A549 (cell line): ENCODE measurements at regions not wholly inside any gene's neighbourhood (a gene's known extent, or its start where the extent isn't known, plus 50 kb on each side); places are given as distances from the start of the nearest gene placed in this dataset.

Experiments used
- ATAC-seq, 2 experiments: fragments of 200-7000 bp in 1 of 2; fragments of >200 bp in 1 of 2; cut with Nextera tagmentation in 1 of 2; cut with Tn5 transposase in 1 of 2; 3 replicates each; pipeline versions ENCODE4 v1.8.0 to v1.9.1; 2018 to 2020; ENCODE audit warnings: mild to moderate bottlenecking in 1 of 2, moderate library complexity in 1 of 2
- CTCF ChIA-PET: fragments of 300-600 bp; sonication (Branson Sonifier 250); formaldehyde crosslinking; extraction: SDS; loops from one replicate; lab custom pipeline; 2021; ENCODE audit warnings: antibody characterized with exemption, inconsistent platforms; lab: Yijun Ruan, JAX
- POLR2A ChIA-PET: fragments of 350-600 bp; formaldehyde crosslinking; extraction: SDS; loops from one replicate; lab custom pipeline; 2021; ENCODE audit warnings: antibody characterized with exemption, inconsistent platforms; lab: Yijun Ruan, JAX
- DNase-seq, 2 experiments: peaks; one replicate each; pipeline versions ENCODE4 v3.0.0 to v3.0.0-alpha.2; 2011 to 2016; ENCODE audit warnings: low read depth in 1 of 2, low spot score in 1 of 2
- FAIRE-seq: peaks from 2 replicates; lab custom pipeline; 2011; peaks lifted over from hg19 to GRCh38; lab: Jason Lieb, UNC
- H3K27ac ChIP-seq, 2 experiments: fragments of >200 bp; sonication (Bioruptor Twin); formaldehyde crosslinking; 3 replicates each; pipeline ENCODE4 v1.5.1; 2016 to 2017
- H3K4me1 ChIP-seq: fragments of >200 bp; sonication (Bioruptor Twin); formaldehyde crosslinking; 3 replicates; pipeline ENCODE4 v1.6.1; 2016
- H3K4me2 ChIP-seq: fragments of >200 bp; sonication (Bioruptor Twin); formaldehyde crosslinking; 3 replicates; pipeline ENCODE4 v1.6.1; 2016
- H3K4me3 ChIP-seq: fragments of >200 bp; sonication (Bioruptor Twin); formaldehyde crosslinking; 3 replicates; pipeline ENCODE4 v1.5.1; 2016
- H3K9me3 ChIP-seq: fragments of >200 bp; sonication (Bioruptor Twin); formaldehyde crosslinking; 3 replicates; pipeline ENCODE4 v1.6.1; 2016
- ATOH8 ChIP-seq: fragments of 250-450 bp; sonication (Bioruptor Pico); IDR thresholded peaks from 2 replicates; pipeline ENCODE4 v1.5.0; 2020; ENCODE audit warnings: low read depth, mild to moderate bottlenecking, moderate library complexity
- BCL3 ChIP-seq: fragments of >200 bp; sonication (Bioruptor Twin); formaldehyde crosslinking; IDR thresholded peaks from 3 replicates; pipeline ENCODE4 v1.6.1; 2016
- CEBPB ChIP-seq, 2 experiments: fragments of >200 bp in 1 of 2; sonication (Bioruptor Twin) in 1 of 2; formaldehyde crosslinking in 1 of 2; IDR thresholded peaks; 2 replicates each; pipeline ENCODE4 v1.6.1; 2012 to 2016
- CHD2 ChIP-seq: fragments of 150-350 bp; IDR thresholded peaks from 2 replicates; pipeline ENCODE4 v1.6.1; 2014; ENCODE audit warnings: low read length; ENCODE audit not compliant: partially characterized antibody
- E2F6 ChIP-seq: IDR thresholded peaks from 2 replicates; pipeline ENCODE4 v1.6.1; 2012; ENCODE audit warnings: low read depth, borderline replicate concordance
- EHF ChIP-seq: fragments of 250-450 bp; sonication (Bioruptor Pico); IDR thresholded peaks from 2 replicates; pipeline ENCODE4 v1.5.0; 2020; ENCODE audit warnings: mild to moderate bottlenecking
- HDAC2 ChIP-seq: fragments of 200-600 bp; sonication (generic); IDR thresholded peaks from 2 replicates; pipeline ENCODE4 v1.6.1; 2016
- HMGXB4 ChIP-seq: fragments of 250-450 bp; sonication (Bioruptor Pico); IDR thresholded peaks from 2 replicates; pipeline ENCODE4 v1.5.0; 2021; ENCODE audit warnings: mild to moderate bottlenecking, moderate library complexity, borderline replicate concordance
- HOXB5 ChIP-seq: fragments of 250-450 bp; sonication (Bioruptor Pico); IDR thresholded peaks from 2 replicates; pipeline ENCODE4 v1.5.0; 2020; ENCODE audit warnings: mild to moderate bottlenecking, moderate library complexity
- JUNB ChIP-seq: fragments of >200 bp; sonication (Bioruptor Twin); formaldehyde crosslinking; IDR thresholded peaks from 2 replicates; pipeline ENCODE4 v1.6.1; 2016
- MAFK ChIP-seq: fragments of 450-650 bp; IDR thresholded peaks from 2 replicates; pipeline ENCODE4 v1.6.1; 2014; ENCODE audit not compliant: partially characterized antibody
- MYC ChIP-seq: IDR thresholded peaks from 2 replicates; pipeline ENCODE4 v1.6.1; 2012; ENCODE audit warnings: mild to moderate bottlenecking, inconsistent platforms, low read length, improper control_type of control experiment, borderline replicate concordance
- NPAS2 ChIP-seq: fragments of 250-450 bp; sonication (Bioruptor Pico); IDR thresholded peaks from 2 replicates; pipeline ENCODE4 v1.8.0; 2022; ENCODE audit warnings: mild to moderate bottlenecking, moderate library complexity, borderline replicate concordance
- NR3C1 ChIP-seq: fragments of >200 bp; sonication (Bioruptor Twin); formaldehyde crosslinking; IDR thresholded peaks from 3 replicates; pipeline ENCODE4 v1.6.1; 2017
- POLR2A ChIP-seq: IDR thresholded peaks from 2 replicates; pipeline ENCODE4 v1.6.1; 2012; ENCODE audit warnings: mild to moderate bottlenecking, low read length
- POLR2AphosphoS2 ChIP-seq: conservative IDR thresholded peaks from 2 replicates; pipeline ENCODE4 v1.6.1; 2012; ENCODE audit warnings: low read length, improper control_type of control experiment, inconsistent platforms
- RCOR1 ChIP-seq: fragments of 150-350 bp; IDR thresholded peaks from 2 replicates; pipeline ENCODE4 v1.6.1; 2014; ENCODE audit warnings: antibody characterized with exemption, low read length, low read depth
- REST ChIP-seq: fragments of 200-600 bp; sonication (generic); IDR thresholded peaks from 2 replicates; pipeline ENCODE4 v1.6.1; 2016; ENCODE audit warnings: antibody characterized with exemption, mild to moderate bottlenecking, moderate library complexity
- TFCP2L1 ChIP-seq: fragments of 250-450 bp; sonication (Bioruptor Pico); IDR thresholded peaks from 2 replicates; pipeline ENCODE4 v1.5.0; 2021; ENCODE audit warnings: mild to moderate bottlenecking
- USF2 ChIP-seq: fragments of 450-650 bp; IDR thresholded peaks from 2 replicates; pipeline ENCODE4 v1.6.1; 2014; ENCODE audit warnings: antibody characterized with exemption
- ZC3H11A ChIP-seq: fragments of 450-650 bp; IDR thresholded peaks from 2 replicates; pipeline ENCODE4 v1.6.1; 2014; ENCODE audit warnings: antibody characterized with exemption, mild to moderate bottlenecking
- ZNF302 ChIP-seq: fragments of 250-450 bp; sonication (Bioruptor Pico); IDR thresholded peaks from 2 replicates; pipeline ENCODE4 v1.9.0; 2021; ENCODE audit warnings: inconsistent platforms, mild to moderate bottlenecking, moderate library complexity
- ZSCAN20 ChIP-seq: fragments of 250-450 bp; sonication (Bioruptor Pico); IDR thresholded peaks from 2 replicates; pipeline ENCODE4 v1.8.0; 2022; ENCODE audit warnings: mild to moderate bottlenecking, moderate library complexity
- WGBS: methylation state at CpG from one replicate; pipeline ENCODE4 v1.1.6; 2017; ENCODE audit errors: missing lambda C conversion rate; 5-methylcytosine and 5-hydroxymethylcytosine counted together

GRCh38 chr4:176927117-176927516, 134.4 kb upstream of the VEGFC start:
- Histone ChIP-seq H3K4me2 (peak overlapping the region; percentile 50; the same call in 2 of the 3 replicates), H3K9me3 (no peaks in the 10 kb centered on the region), H3K4me1 (peaks cover 11% of the 10 kb centered on the region)
- no peak for DNase-seq
- CTCF ChIA-PET, result no interaction called here
- TF ChIP-seq ZC3H11A (no peak), RCOR1 (no peak), JUNB (no peak), POLR2AphosphoS2 (no peak), EHF (CRISPR knock-in tag) (no peak)
- TF ChIP-seq, all 56 proteins: peak for 0
- POLR2A ChIA-PET, result no interaction called here
- ATAC-seq (no peak), FAIRE-seq (no peak)
- WGBS, result 84% methylated on average over 1 of the region's 1 CpG
- Histone ChIP-seq H3K27ac (no peak overlapping the region), H3K4me3 (no peak overlapping the region)

- POLR2A ChIA-PET, result no interaction called here
- FAIRE-seq, result peak; percentile 13
- ATAC-seq, result no peak
Measured at GRCh38 chr4:176927664-176928063, 134.9 kb upstream of the VEGFC start.

GRCh38 chr4:176939445-176939844, 146.7 kb upstream of the VEGFC start:
- H3K27ac ChIP-seq, result no peak overlapping the region
- no peak overlapping the region for H3K4me2 ChIP-seq
- DNase-seq (no peak), ATAC-seq (no peak), FAIRE-seq (no peak)
- POLR2A ChIA-PET, result no interaction called here
- WGBS, result 50% methylated on average over 4 of the region's 4 CpGs
- H3K4me3 ChIP-seq, result no peak overlapping the region
- no peaks in the 10 kb centered on the region for H3K9me3 ChIP-seq
- H3K4me1 ChIP-seq, result no peaks in the 10 kb centered on the region
- no peak for TF ChIP-seq HDAC2
- no peak for TF ChIP-seq MYC
- no peak for TF ChIP-seq ZC3H11A
- TF ChIP-seq TFCP2L1 (CRISPR knock-in tag), result no peak
- no peak for TF ChIP-seq JUNB
- TF ChIP-seq MAFK, result no peak
- TF ChIP-seq POLR2A, result no peak
- TF ChIP-seq CHD2, result no peak
- TF ChIP-seq REST, result no peak
- no peak for TF ChIP-seq USF2
- TF ChIP-seq BCL3, result no peak
- no peak for TF ChIP-seq NR3C1
- TF ChIP-seq HOXB5 (CRISPR knock-in tag), result no peak
- no peak for TF ChIP-seq E2F6
- TF ChIP-seq HMGXB4 (CRISPR knock-in tag), result no peak
- no peak for TF ChIP-seq NPAS2 (CRISPR knock-in tag)
- no peak for TF ChIP-seq ZSCAN20 (CRISPR knock-in tag)
- TF ChIP-seq CEBPB (IDR thresholded peaks at IDR 0.05), result no peak
- TF ChIP-seq ATOH8 (CRISPR knock-in tag), result no peak
- CTCF ChIA-PET, result interaction anchor here (0.6 kb wide), 1 partner anchor 18 kb away, joined by 3 read pairs; no protein-coding TSS in a partner anchor

More at GRCh38 chr4:176927664-176928063, 134.9 kb upstream of the VEGFC start:
- H3K9me3 ChIP-seq, result no peaks in the 10 kb centered on the region
- H3K4me1 ChIP-seq, result peaks cover 11% of the 10 kb centered on the region
- H3K4me2 ChIP-seq, result peak overlapping the region; percentile 50; the same call in 2 of the 3 replicates
- 7% methylated on average over 2 of the region's 2 CpGs for WGBS
- H3K27ac ChIP-seq, result no peak overlapping the region
- CTCF ChIA-PET, result interaction anchor here (1.4 kb wide), 1 partner anchor 120 kb away, joined by 4 read pairs; no protein-coding TSS in a partner anchor
- no peak overlapping the region for H3K4me3 ChIP-seq
- peak in 1 of 2 experiments; percentile 18; a peak in 1 of 4 replicates for TF ChIP-seq CEBPB (IDR thresholded peaks at IDR 0.05)
- TF ChIP-seq ZNF302, result no peak
- DNase-seq, result peak in 1 of 2 experiments; percentile 22
